OCI-LY3 (cell line): ENCODE measurements at regions not wholly inside any gene's neighbourhood (a gene's known extent, or its start where the extent isn't known, plus 50 kb on each side); places are given as distances from the start of the nearest gene placed in this dataset.

Experiments used
- EZH2phosphoT487 ChIP-seq: fragments of 200-600 bp; shearing (Covaris generic); IDR thresholded peaks from 2 replicates; pipeline ENCODE4 v1.6.1; 2018; ENCODE audit warnings: antibody characterized with exemption, mixed run types, low read depth
- TF ChIP-seq, protein P1 (sequence below): fragments of 200-600, 300-600 bp; sonication (generic); IDR thresholded peaks from 2 replicates; pipeline ENCODE4 v1.5.1; 2014; ENCODE audit warnings: antibody characterized with exemption, low read length, low read depth

GRCh38 chr18:28855524-28855923 lies 678.6 kb upstream of the CDH2 start:
- TF ChIP-seq, protein P1, sequence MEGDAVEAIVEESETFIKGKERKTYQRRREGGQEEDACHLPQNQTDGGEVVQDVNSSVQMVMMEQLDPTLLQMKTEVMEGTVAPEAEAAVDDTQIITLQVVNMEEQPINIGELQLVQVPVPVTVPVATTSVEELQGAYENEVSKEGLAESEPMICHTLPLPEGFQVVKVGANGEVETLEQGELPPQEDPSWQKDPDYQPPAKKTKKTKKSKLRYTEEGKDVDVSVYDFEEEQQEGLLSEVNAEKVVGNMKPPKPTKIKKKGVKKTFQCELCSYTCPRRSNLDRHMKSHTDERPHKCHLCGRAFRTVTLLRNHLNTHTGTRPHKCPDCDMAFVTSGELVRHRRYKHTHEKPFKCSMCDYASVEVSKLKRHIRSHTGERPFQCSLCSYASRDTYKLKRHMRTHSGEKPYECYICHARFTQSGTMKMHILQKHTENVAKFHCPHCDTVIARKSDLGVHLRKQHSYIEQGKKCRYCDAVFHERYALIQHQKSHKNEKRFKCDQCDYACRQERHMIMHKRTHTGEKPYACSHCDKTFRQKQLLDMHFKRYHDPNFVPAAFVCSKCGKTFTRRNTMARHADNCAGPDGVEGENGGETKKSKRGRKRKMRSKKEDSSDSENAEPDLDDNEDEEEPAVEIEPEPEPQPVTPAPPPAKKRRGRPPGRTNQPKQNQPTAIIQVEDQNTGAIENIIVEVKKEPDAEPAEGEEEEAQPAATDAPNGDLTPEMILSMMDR: no peak
- TF ChIP-seq EZH2phosphoT487: no peak
